Brain pericyte (primary cell): ENCODE measurements at regions not wholly inside any gene's neighbourhood (a gene's known extent, or its start where the extent isn't known, plus 50 kb on each side); places are given as distances from the start of the nearest gene placed in this dataset.

Source experiments
- DNase-seq: peaks from one replicate; pipeline ENCODE4 v3.0.0-alpha.2; 2012; ENCODE audit warnings: low read depth, low spot score

- no peak for DNase-seq
These were observed 95.3 kb upstream of the NR3C1 start for GRCh38 chr5:143498821-143499220.

GRCh38 chr5:143497749-143498148 is 94.3 kb upstream of the NR3C1 start:
- DNase-seq, result no peak

- no peak for DNase-seq
These were observed 93.5 kb upstream of the NR3C1 start for GRCh38 chr5:143496943-143497342.

DNA sequence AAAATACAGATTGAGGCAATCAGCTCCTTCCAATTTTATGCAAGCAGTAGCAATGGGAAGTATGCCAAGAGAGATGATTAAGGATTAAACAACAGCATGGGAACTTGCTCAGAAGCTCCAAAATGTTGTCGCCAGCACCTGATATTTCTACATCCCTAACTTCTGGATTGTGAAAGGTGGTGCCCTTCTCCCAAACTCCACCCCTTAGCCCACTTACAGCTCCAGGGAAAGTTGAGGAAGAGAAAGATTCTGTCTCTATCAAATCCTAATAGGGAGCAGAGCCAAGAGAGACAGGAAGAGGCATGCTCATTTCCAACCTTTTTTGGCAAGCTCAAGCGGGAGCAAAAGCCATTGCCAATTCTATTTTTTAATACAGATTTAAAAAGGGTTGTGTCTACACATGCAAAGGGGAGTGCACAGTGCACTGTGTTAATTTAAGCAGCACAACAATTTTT is 92.4 kb upstream of the NR3C1 start:
- no peak for DNase-seq

GRCh38 chr5:143495110-143495509 is 91.6 kb upstream of the NR3C1 start:
- DNase-seq, result no peak

- DNase-seq, result no peak
These were observed 91.1 kb upstream of the NR3C1 start for GRCh38 chr5:143494595-143494994.

GRCh38 chr5:143494162-143494561 is 90.7 kb upstream of the NR3C1 start:
- DNase-seq, result no peak

- DNase-seq, result no peak
These were observed 89.3 kb upstream of the NR3C1 start for GRCh38 chr5:143492783-143493182.

DNA sequence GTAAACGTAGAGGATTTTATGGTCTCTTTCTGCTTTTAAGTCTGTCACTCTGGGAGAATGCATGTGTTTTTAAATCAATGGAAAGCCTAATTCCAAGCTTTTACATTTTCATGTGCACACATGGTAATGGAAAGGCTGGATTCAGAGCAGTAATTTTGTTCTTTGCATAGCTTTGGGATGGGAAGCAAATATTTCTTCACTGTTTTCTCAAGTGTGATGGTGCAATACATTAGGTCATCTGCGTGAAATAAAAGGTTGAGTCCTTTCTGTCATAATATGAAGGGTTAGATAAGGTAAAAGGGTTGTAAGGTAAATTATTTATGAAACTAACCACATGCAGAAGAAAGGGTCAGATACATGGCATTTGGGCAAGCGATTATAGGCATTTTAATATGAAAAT is 88.2 kb upstream of the NR3C1 start:
- DNase-seq, result no peak

DNA sequence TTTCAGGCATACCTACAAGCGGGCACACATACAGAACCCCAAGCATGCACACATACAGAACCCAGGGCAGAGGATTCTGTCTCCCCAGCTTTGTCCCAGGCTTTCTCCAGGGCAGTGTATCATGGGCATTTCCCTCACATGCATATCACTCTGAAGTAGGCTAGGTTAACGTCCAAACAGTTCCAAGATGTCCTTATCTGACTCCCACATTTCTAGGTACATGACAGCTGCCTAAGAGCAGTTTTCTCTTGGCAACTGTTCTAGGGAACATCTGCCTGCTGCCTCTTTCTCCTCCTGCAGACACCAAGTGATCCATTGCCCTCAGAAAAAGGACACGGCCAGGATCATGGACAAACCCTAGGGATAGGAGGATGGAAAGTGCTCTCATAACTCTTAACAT is 84.9 kb upstream of the NR3C1 start:
- no peak for DNase-seq

DNA sequence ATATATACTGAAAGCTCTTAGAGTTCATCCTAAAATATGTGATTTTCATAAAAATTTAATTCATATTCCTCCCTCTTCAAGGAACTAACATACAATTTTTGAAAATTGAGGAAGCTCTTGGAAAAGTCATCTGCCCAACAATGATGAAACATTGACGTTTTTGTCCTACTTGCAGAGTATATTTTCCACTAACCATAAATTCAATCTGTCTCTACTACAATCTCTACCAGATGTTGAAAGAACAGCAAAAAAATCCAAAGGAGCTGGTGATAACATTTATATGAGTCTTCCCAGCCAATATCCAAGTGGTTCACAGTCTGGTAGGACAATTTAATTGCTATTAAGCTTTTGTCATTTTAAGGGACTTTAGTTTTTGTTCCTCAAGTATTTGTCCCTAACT is 81.1 kb upstream of the NR3C1 start:
- no peak for DNase-seq

- no peak for DNase-seq
These were observed 78.4 kb upstream of the NR3C1 start for GRCh38 chr5:143481697-143482531.

DNA sequence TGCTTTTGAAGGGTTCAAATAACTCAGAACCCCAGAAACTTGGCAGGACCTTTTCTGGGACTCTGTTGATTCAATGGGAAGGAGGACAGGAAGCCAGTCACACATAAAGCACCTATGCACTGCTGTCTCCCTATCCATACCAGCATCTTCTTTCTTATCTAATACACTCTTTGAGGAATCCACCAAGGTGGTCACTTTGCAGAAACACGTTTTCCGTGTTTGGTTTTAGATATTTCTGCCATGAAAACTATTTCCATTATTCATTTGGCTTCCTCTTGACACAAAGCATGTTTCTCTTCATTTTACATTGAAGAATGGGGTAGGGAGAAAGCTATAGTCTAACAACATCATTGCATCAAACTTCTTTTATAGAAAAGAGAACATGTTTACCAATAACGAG is 76.5 kb upstream of the NR3C1 start:
- no peak for DNase-seq

DNA sequence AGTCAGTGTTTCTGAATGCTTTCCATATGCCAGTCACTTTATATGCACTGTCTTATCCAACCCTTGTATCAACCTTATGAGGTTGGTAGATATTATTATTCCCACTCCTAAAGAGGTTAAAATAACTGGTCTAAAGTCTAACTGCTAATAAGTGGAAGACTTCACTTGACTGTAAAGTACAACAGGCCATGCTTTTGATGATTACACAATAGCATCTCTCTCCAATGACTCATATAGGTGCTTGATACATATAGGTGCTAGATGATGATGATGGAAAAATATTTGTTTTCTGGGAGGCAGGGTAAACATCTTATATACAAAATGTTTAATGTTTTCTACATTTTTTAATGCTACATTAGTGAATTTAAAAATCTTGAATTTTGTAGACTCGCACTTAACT is 75.9 kb upstream of the NR3C1 start:
- DNase-seq, result no peak

GRCh38 chr5:143476601-143477211 is 73.2 kb upstream of the NR3C1 start:
- DNase-seq, result no peak

DNA sequence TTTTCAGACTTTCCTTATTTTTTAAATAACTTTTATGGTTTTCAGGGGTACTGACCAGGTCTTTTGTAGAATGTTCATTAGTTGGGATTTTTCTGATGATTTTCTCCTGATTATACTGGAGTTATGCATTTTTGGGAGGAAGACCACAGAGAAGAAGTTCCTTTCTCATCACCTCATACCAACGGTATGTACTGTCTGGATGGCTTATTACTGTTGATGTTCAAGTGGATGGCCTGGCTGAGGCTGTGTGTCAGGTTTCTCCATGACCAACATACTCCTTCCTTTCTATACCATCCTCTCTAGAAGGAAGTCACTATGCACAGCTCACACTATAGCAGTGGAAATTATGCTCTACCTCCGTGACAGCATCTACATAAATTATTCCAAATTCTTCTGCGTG is 71.1 kb upstream of the NR3C1 start:
- no peak for DNase-seq

DNA sequence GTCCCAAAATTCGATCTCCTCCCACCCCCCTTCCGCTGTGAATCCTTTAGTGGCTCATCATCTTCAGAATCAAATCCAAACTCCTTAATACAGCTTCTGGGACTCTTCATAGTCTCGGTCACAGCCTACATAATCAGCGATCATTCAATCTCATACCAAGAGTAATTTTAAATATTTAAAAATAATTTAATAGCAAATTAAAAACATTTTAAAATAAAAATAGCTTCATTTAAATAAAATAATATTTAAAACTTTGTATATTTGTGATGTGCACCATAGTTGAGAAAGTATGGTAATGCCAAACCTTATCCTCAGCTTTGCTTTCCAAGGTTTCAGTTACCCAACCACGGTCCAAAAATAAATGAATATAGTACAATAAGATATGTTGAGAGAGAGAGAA is 70.0 kb upstream of the NR3C1 start:
- no peak for DNase-seq

DNA sequence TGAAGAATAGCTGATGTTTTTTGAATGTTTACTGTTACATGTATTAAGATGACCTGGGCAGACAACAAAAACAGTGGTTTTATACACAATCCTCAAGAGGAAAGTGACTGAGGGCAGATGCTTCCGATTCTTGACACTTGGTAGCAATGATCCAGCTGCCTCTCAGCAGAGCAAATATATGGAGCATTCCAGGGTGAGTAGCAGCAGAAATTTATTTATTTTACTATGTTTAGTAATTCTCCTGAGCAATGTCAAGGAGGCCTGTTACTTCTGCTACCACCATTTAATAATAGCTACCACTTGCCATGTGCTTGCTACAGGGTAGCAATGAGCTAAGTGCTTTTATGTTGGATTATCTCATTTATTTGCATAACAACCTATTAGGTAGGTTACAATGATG is 69.1 kb upstream of the NR3C1 start:
- no peak for DNase-seq

GRCh38 chr5:143471666-143472464 is 68.4 kb upstream of the NR3C1 start:
- no peak for DNase-seq

- DNase-seq, result no peak
These were observed 67.6 kb upstream of the NR3C1 start for GRCh38 chr5:143471041-143471509.

- DNase-seq, result no peak
These were observed 66.6 kb upstream of the NR3C1 start for GRCh38 chr5:143470120-143470519.

DNA sequence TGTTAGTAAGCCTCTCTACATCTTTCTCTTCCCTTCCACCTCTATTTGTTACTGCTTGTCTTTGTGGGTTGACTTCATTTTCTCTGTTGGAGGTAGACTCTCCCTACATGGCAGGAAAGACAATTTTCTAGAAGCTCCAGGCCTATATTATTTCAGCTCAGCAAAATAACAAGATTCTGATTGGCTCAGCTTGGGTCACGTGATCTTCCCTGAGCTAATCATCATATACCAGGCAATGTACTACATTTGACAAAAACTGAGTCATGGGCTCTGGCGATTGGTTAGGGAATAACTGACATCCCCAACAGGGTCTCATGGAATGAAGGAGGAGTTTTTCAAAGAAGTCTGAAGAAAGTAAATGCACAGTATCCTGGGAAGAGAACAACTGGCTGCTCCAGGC is 65.6 kb upstream of the NR3C1 start:
- DNase-seq, result no peak
